ENCODE measurements at regions not wholly inside any gene's neighbourhood (a gene's known extent, or its start where the extent isn't known, plus 50 kb on each side); places are given as distances from the start of the nearest gene placed in this dataset.

GRCh38 chr9:87083986-87084385 is 136.7 kb upstream of the GAS1 start:
- H3K4me1 ChIP-seq: peaks cover 0 to 25% (median 12%) of the 10 kb centered on the region in 12 donors
- no peak overlapping the region for H3K4me3 ChIP-seq
- TF ChIP-seq CTCF (IDR thresholded peaks at IDR 0.05): no peak
- no peak for TF ChIP-seq POLR2A (IDR thresholded peaks at IDR 0.05)
- no peaks in the 10 kb centered on the region for H3K27me3 ChIP-seq
- intact Hi-C loops (cut with DNase I): loop anchor here in 2 of 10 donors (10.0 kb wide), 2 partner anchors 71 to 139 kb away; partner anchors contain the start of gene GAS1 (in 1 of the 2)
- WGBS, 4 donors: 96 to 98% (median 97%) methylated on average over 10 to 13 of the region's 13 CpGs
- DNase-seq: no peak
- no peak for ATAC-seq
- H3K9me3 ChIP-seq: peaks cover 0 to 17% (median 0%) of the 10 kb centered on the region in 12 donors
- H3K36me3 ChIP-seq: no peaks in the 10 kb centered on the region
- no peak overlapping the region for H3K27ac ChIP-seq

GRCh38 chr9:87084407-87084806 is 137.1 kb upstream of the GAS1 start:
- no peak overlapping the region for H3K27ac ChIP-seq
- ATAC-seq (no peak), DNase-seq (no peak)
- intact Hi-C loops (cut with DNase I): loop anchor here in 2 of 10 donors (10.0 kb wide), 2 partner anchors 70 to 140 kb away; partner anchors contain the start of gene GAS1 (in 1 of the 2)
- H3K4me1 ChIP-seq: peaks cover 0 to 29% (median 12%) of the 10 kb centered on the region in 12 donors
- H3K27me3 ChIP-seq: no peaks in the 10 kb centered on the region
- TF ChIP-seq CTCF (IDR thresholded peaks at IDR 0.05): no peak
- TF ChIP-seq POLR2A (IDR thresholded peaks at IDR 0.05): no peak
- peaks cover 0 to 17% (median 0%) of the 10 kb centered on the region in 12 donors for H3K9me3 ChIP-seq
- no peak overlapping the region for H3K4me3 ChIP-seq
- no peaks in the 10 kb centered on the region for H3K36me3 ChIP-seq
- 93 to 100% (median 98%) methylated on average over 3 to 12 of the region's 12 CpGs for WGBS, 4 donors

DNA sequence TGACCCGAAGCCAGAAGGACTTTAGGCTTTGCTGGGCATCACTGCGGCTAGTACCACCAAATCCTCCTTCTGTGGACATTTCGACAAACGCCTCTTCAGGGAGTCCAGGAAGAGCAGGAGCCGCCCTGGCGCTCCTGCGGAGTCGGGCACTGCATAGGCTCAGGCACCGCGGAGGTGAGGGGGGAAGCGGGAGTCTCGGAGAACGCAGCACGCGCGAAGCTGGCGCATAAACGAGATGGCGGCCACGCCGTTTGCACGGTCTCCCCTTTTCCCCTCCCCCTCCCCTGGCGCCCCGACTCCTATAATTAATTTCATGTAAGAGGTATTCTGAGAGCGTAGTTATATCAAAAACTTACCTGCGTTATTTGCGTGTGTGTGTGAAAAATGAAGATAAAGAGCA is 137.8 kb upstream of the GAS1 start:
- no peaks in the 10 kb centered on the region for H3K36me3 ChIP-seq
- intact Hi-C loops (cut with DNase I): loop anchor here in 3 of 10 donors (5.0 to 10.0 kb wide), 3 partner anchors 70 to 140 kb away; partner anchors contain the start of gene GAS1 (in 3 of the 3)
- DNase-seq: no peak

DNA sequence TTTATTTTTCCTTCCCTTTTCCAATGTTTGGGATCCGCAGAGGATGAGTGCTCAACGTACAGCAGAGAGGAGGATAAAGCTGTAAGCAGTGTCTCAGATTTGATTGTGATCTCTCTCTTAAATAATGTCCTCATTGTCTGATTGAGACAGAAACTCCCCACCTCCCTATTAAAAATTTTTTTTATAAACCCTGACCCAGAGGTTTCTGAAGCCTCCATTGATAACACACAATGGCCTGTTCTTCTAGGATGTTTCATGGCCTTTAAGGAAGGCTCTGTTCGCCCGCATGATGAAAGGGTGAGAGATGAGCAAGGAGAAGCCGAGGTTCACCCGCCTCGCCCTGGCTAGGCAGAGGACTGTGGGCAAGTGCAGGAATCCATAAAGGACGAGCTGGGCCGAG is 138.2 kb upstream of the GAS1 start:
- Histone ChIP-seq H3K9me3 (peaks cover 0 to 10% (median 0%) of the 10 kb centered on the region in 12 donors), H3K4me1 (peaks cover 0 to 28% (median 12%) of the 10 kb centered on the region in 12 donors), H3K27ac (peak overlapping the region in 1 of 12 donors; percentile 35), H3K36me3 (no peaks in the 10 kb centered on the region), H3K4me3 (no peak overlapping the region), H3K27me3 (no peaks in the 10 kb centered on the region)
- intact Hi-C loops (cut with DNase I): loop anchor here in 3 of 10 donors (5.0 to 10.0 kb wide), 3 partner anchors 69 to 141 kb away; partner anchors contain the start of gene GAS1 (in 3 of the 3)
- TF ChIP-seq POLR2A (IDR thresholded peaks at IDR 0.05) (no peak), CTCF (IDR thresholded peaks at IDR 0.05) (no peak)
- WGBS, 4 donors: 80 to 91% (median 86%) methylated on average over 9 of the region's 9 CpGs
- ATAC-seq: no peak
- no peak for DNase-seq

More for the DNA sequence above, 137.8 kb upstream of the GAS1 start:
- no peak overlapping the region for H3K4me3 ChIP-seq
- no peaks in the 10 kb centered on the region for H3K27me3 ChIP-seq
- no peak overlapping the region for H3K27ac ChIP-seq
- H3K9me3 ChIP-seq: peaks cover 0 to 11% (median 0%) of the 10 kb centered on the region in 12 donors
- TF ChIP-seq CTCF (IDR thresholded peaks at IDR 0.05) (no peak), POLR2A (IDR thresholded peaks at IDR 0.05) (no peak)
- 97 to 98% (median 98%) methylated on average over 27 of the region's 27 CpGs for WGBS, 4 donors
- H3K4me1 ChIP-seq: peaks cover 0 to 30% (median 12%) of the 10 kb centered on the region in 12 donors
- ATAC-seq: no peak

Measured in heart left ventricle (tissue), 16 donors.